HG02798 (cell line): ENCODE measurements at regions not wholly inside any gene's neighbourhood (a gene's known extent, or its start where the extent isn't known, plus 50 kb on each side); places are given as distances from the start of the nearest gene placed in this dataset.
"Not testable (repeated sequence)": the region's sequence is repeated elsewhere in the genome, so short reads cannot be mapped to it uniquely, and the experiment has no call there.

Experiments
- ATAC-seq: cut with Tn5 transposase; IDR thresholded peaks from one replicate; pipeline ENCODE4 v1.9.1; 2021; ENCODE audit warnings: mild to moderate bottlenecking; ENCODE audit not compliant: unreplicated experiment, poor library complexity

- ATAC-seq: no peak
Measured at GRCh38 chr16:87093804-87094555, 223.2 kb downstream of the C16orf95 start.

GRCh38 chr16:87094556-87094865 is 222.7 kb downstream of the C16orf95 start:
- ATAC-seq: no peak

- no peak for ATAC-seq
Measured at GRCh38 chr16:87095271-87095670, 221.9 kb downstream of the C16orf95 start.

- ATAC-seq: no peak
Measured at GRCh38 chr16:87096746-87097333, 220.4 kb downstream of the C16orf95 start.

GRCh38 chr16:87098361-87098760 is 218.8 kb downstream of the C16orf95 start:
- ATAC-seq: no peak

- ATAC-seq: no peak
Measured at GRCh38 chr16:87098976-87099720, 218.0 kb downstream of the C16orf95 start.

- ATAC-seq: no peak
Measured at GRCh38 chr16:87100306-87101058, 216.7 kb downstream of the C16orf95 start.

- no peak for ATAC-seq
Measured at GRCh38 chr16:87101903-87102302, 215.3 kb downstream of the C16orf95 start.

GRCh38 chr16:87107201-87107600 is 210.0 kb downstream of the C16orf95 start:
- no peak for ATAC-seq

GRCh38 chr16:87108278-87108677 is 208.9 kb downstream of the C16orf95 start:
- no peak for ATAC-seq

GRCh38 chr16:87108941-87109340 is 208.3 kb downstream of the C16orf95 start:
- no peak for ATAC-seq

- ATAC-seq: no peak
Measured at GRCh38 chr16:87114832-87115231, 202.4 kb downstream of the C16orf95 start.

GRCh38 chr16:87115646-87116045 is 201.5 kb downstream of the C16orf95 start:
- ATAC-seq: no peak

- ATAC-seq: no peak
Measured at GRCh38 chr16:87117936-87118335, 199.3 kb downstream of the C16orf95 start.

- ATAC-seq: no peak
Measured at GRCh38 chr16:87119168-87119567, 198.0 kb downstream of the C16orf95 start.

- ATAC-seq: no peak
Measured at GRCh38 chr16:87119748-87120147, 197.4 kb downstream of the C16orf95 start.

GRCh38 chr16:87121816-87122215 is 195.4 kb downstream of the C16orf95 start:
- ATAC-seq: no peak

GRCh38 chr16:87123356-87124001 is 193.7 kb downstream of the C16orf95 start:
- ATAC-seq: no peak

GRCh38 chr16:87124405-87124804 is 192.8 kb downstream of the C16orf95 start:
- ATAC-seq: not testable (repeated sequence)
